ENCODE measurements at regions not wholly inside any gene's neighbourhood (a gene's known extent, or its start where the extent isn't known, plus 50 kb on each side); places are given as distances from the start of the nearest gene placed in this dataset.
A peak's percentile ranks its signal among the peaks of the same experiment; 100 is the strongest.

- Histone ChIP-seq H3K36me3 (ENCODE audit: control insufficient read depth in 2 of 3, insufficient read depth in 3 of 3, low read length in 3 of 3) (no peaks in the 10 kb centered on the region), H3K27me3 (ENCODE audit: control insufficient read depth, insufficient read depth, low read length) (no peaks in the 10 kb centered on the region), H3K9ac (ENCODE audit: low read length in 3 of 3) (no peak overlapping the region), H3K4me3 (ENCODE audit: low read length in 3 of 3) (no peak overlapping the region), H3K4me1 (ENCODE audit: control insufficient read depth in 2 of 3, insufficient read depth in 2 of 3, low read depth in 1 of 3, low read length in 3 of 3) (no peaks in the 10 kb centered on the region), H3K9me3 (ENCODE audit: control insufficient read depth in 2 of 3, insufficient read depth in 1 of 3, low read length in 3 of 3) (no peaks in the 10 kb centered on the region), H3K27ac (ENCODE audit: low read depth in 2 of 2, low read length in 2 of 2) (no peak overlapping the region)
- TF ChIP-seq, protein P1, sequence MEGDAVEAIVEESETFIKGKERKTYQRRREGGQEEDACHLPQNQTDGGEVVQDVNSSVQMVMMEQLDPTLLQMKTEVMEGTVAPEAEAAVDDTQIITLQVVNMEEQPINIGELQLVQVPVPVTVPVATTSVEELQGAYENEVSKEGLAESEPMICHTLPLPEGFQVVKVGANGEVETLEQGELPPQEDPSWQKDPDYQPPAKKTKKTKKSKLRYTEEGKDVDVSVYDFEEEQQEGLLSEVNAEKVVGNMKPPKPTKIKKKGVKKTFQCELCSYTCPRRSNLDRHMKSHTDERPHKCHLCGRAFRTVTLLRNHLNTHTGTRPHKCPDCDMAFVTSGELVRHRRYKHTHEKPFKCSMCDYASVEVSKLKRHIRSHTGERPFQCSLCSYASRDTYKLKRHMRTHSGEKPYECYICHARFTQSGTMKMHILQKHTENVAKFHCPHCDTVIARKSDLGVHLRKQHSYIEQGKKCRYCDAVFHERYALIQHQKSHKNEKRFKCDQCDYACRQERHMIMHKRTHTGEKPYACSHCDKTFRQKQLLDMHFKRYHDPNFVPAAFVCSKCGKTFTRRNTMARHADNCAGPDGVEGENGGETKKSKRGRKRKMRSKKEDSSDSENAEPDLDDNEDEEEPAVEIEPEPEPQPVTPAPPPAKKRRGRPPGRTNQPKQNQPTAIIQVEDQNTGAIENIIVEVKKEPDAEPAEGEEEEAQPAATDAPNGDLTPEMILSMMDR (IDR thresholded peaks at IDR 0.05; ENCODE audit: borderline replicate concordance, extremely low read depth, insufficient read depth), result no peak
- DNase-seq (no peak), FAIRE-seq (no peak)
- intact Hi-C loops (cut with DNase I), result no loop called here
These were observed 1099.0 kb upstream of the LRRTM1 start for GRCh38 chr2:81403508-81403907.

- Histone ChIP-seq H3K9ac (ENCODE audit: low read length in 3 of 3) (no peak overlapping the region), H3K4me1 (ENCODE audit: control insufficient read depth in 2 of 3, insufficient read depth in 2 of 3, low read depth in 1 of 3, low read length in 3 of 3) (no peaks in the 10 kb centered on the region), H3K27me3 (ENCODE audit: control insufficient read depth, insufficient read depth, low read length) (no peaks in the 10 kb centered on the region), H3K4me3 (ENCODE audit: low read length in 3 of 3) (no peak overlapping the region), H3K36me3 (ENCODE audit: control insufficient read depth in 2 of 3, insufficient read depth in 3 of 3, low read length in 3 of 3) (no peaks in the 10 kb centered on the region), H3K9me3 (ENCODE audit: control insufficient read depth in 2 of 3, insufficient read depth in 1 of 3, low read length in 3 of 3) (no peaks in the 10 kb centered on the region), H3K27ac (ENCODE audit: low read depth in 2 of 2, low read length in 2 of 2) (no peak overlapping the region)
- peak in 1 of 5 donors; percentile 4 for DNase-seq
- TF ChIP-seq, protein P1 (IDR thresholded peaks at IDR 0.05; ENCODE audit: borderline replicate concordance, extremely low read depth, insufficient read depth), result no peak
- no peak for FAIRE-seq
- intact Hi-C loops (cut with DNase I), result no loop called here
These were observed 1092.0 kb upstream of the LRRTM1 start for GRCh38 chr2:81396417-81397019.

DNA sequence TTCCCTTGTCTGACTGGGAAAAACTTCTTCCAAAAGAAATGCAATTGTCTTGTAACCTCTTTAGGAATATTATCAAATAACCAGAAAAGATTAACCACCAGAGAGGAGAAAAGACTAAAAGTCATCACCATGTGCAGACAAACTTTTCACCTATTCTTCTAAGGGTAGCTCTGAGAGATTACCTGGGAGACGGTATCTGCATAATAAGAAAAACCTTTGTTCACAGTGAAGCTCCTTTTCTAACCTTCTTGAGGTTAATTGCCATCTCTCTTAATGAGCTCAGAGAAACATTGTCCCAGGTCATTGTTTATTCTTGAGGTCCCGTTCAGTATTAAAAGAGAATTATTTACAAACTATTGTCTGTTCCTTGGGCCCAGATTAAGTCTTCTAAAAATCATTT lies 1091.2 kb upstream of the LRRTM1 start:
- H3K9me3 ChIP-seq (ENCODE audit: control insufficient read depth in 2 of 3, insufficient read depth in 1 of 3, low read length in 3 of 3), result no peaks in the 10 kb centered on the region
- H3K27ac ChIP-seq (ENCODE audit: low read depth in 2 of 2, low read length in 2 of 2), result no peak overlapping the region
- FAIRE-seq (no peak), DNase-seq (peak in 1 of 5 donors; percentile 4)
- no peak overlapping the region for H3K9ac ChIP-seq (ENCODE audit: low read length in 3 of 3)
- H3K4me1 ChIP-seq (ENCODE audit: control insufficient read depth in 2 of 3, insufficient read depth in 2 of 3, low read depth in 1 of 3, low read length in 3 of 3), result no peaks in the 10 kb centered on the region
- no peaks in the 10 kb centered on the region for H3K36me3 ChIP-seq (ENCODE audit: control insufficient read depth in 2 of 3, insufficient read depth in 3 of 3, low read length in 3 of 3)
- intact Hi-C loops (cut with DNase I), result no loop called here
- TF ChIP-seq, protein P1 (IDR thresholded peaks at IDR 0.05; ENCODE audit: borderline replicate concordance, extremely low read depth, insufficient read depth), result no peak
- no peak overlapping the region for H3K4me3 ChIP-seq (ENCODE audit: low read length in 3 of 3)
- no peaks in the 10 kb centered on the region for H3K27me3 ChIP-seq (ENCODE audit: control insufficient read depth, insufficient read depth, low read length)

DNA sequence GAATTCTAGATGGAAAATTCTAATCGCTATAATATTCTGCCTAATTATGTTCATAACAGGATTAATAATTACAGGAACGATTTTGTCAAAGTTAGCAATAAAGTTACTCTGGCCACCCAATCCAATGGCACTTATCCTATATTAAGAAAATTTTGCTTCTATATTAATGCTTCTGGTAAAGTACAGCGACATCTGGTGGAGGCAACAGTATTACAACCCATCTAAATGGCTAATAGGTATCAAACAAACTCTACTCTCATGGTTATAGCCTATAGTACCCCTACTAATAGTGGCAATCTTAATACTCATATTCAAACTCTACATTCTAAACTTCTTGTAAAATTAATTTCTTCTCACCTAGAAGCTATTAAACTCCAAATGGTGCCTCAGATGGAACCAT lies 1084.7 kb upstream of the LRRTM1 start:
- Histone ChIP-seq H3K36me3 (ENCODE audit: control insufficient read depth in 2 of 3, insufficient read depth in 3 of 3, low read length in 3 of 3) (no peaks in the 10 kb centered on the region), H3K9ac (ENCODE audit: low read length in 3 of 3) (no peak overlapping the region), H3K9me3 (ENCODE audit: control insufficient read depth in 2 of 3, insufficient read depth in 1 of 3, low read length in 3 of 3) (no peaks in the 10 kb centered on the region), H3K4me3 (ENCODE audit: low read length in 3 of 3) (no peak overlapping the region), H3K27ac (ENCODE audit: low read depth in 2 of 2, low read length in 2 of 2) (no peak overlapping the region), H3K4me1 (ENCODE audit: control insufficient read depth in 2 of 3, insufficient read depth in 2 of 3, low read depth in 1 of 3, low read length in 3 of 3) (no peaks in the 10 kb centered on the region), H3K27me3 (ENCODE audit: control insufficient read depth, insufficient read depth, low read length) (no peaks in the 10 kb centered on the region)
- DNase-seq (no peak), FAIRE-seq (no peak)
- intact Hi-C loops (cut with DNase I), result no loop called here
- TF ChIP-seq, protein P1 (IDR thresholded peaks at IDR 0.05; ENCODE audit: borderline replicate concordance, extremely low read depth, insufficient read depth), result no peak
